ENCODE measurements at regions not wholly inside any gene's neighbourhood (a gene's known extent, or its start where the extent isn't known, plus 50 kb on each side); places are given as distances from the start of the nearest gene placed in this dataset.

DNA sequence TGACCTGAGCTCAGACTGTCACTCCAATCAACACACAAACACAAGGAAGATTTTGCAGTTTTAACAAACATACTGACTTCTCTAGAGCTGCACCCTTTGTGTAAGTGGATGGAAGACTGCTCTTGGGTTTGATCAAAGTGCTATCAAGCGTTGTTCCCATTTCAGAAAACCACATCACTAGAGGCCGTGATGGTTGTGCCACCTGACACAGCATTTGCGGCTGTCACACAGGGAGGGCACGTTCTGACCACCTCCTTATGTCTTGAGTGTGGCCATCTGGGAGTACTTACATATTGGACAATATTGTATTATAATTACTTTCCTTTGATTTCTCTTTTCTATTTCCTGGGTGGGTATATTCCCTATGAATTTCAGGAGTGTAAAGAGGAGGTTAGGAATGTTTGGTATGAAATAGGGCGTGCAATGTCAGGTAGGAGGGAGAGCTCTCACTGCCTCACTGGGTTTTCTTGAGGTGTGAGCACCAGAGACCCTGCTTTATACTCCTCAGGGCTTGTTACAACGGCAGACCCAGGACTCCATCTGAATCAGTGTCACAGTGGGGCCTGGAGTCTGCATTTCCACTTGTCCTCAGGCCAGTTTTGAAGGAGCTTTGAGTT is 74.3 kb downstream of the SYNE3 start:
- no peak for DNase-seq (ENCODE audit: low read depth)

- DNase-seq (ENCODE audit: low read depth), result no peak
Observed at GRCh38 chr14:95440951-95441350, 75.5 kb downstream of the SYNE3 start.

GRCh38 chr14:95440496-95440895 is 76.0 kb downstream of the SYNE3 start:
- DNase-seq (ENCODE audit: low read depth), result no peak

DNA sequence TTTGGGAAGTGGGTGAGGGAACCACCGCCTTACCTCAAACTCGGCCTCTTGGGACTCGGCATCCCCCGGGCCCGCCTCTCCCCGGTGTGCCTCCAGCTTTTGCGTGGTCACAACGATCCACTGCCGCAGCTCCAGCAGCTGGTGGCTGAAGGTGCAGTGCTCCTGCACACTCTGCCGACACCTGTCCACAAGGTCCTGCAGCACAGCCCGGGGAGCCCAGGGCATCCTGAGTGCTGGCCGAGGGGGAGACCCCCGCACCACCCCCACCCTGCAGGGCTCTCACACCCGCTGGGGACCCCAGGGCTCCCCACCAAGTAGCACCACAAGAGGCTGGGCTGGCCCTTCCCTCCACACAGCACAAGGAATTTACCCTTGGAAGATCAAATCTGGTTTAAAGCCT is 76.6 kb downstream of the SYNE3 start:
- no peak for DNase-seq (ENCODE audit: low read depth)

DNA sequence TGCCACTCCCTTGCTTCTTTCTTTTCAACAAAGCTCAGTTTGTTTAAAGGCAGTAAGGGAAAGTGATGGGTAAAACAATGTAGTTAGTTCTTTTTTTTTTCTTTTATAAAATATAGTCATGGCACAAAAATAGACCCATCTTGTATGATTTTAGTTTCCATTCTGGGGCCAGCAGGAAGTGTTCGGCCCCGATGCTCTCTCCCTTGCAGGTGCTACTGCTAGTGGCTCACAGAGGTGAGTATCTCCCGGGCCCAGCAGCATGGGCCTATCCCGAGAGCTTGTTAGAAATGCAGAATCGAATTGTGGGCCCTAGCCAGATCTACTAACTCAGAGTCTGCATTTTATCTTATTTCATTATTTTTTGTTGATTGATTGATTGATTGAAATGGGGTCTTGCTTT is 78.7 kb downstream of the SYNE3 start:
- no peak for DNase-seq (ENCODE audit: low read depth)

DNA sequence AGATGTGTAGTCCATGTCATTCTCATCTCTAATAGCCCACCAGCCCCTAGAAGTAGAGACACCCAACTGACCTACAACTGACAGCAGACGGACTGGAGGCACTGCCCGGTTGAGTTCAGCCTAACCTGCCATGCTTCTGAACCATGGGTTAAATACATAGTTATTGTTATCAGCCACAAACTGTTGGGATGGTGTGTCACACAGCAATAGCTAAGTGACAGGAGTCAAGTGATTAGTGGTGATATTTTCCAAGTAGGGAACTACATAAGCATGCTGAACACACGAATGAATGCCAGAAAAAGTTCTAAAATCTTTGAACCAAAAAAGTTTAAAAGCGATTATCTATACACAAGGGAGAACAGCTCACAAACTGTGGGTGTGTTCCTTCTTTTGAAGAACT is 80.1 kb downstream of the SYNE3 start:
- no peak for DNase-seq (ENCODE audit: low read depth)

DNA sequence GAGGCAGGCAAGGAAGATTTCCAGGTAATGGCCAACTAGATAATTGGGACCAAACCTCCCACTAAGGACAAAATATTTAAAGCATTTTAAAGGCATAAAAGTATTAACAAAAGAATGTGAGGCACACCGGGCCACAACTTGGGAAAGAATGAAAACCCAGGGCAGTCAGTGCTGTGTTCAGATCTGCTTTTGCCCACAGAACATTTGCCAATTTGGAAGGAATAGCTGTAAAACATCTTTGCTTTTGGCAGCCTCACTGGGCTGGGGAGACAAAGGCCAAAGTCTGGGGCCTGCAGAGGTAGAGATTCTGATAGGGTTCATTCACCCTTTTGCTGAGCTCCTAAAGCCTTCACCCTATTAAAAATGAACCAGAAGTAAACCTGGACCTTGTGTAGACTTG is 82.3 kb downstream of the SYNE3 start:
- no peak for DNase-seq (ENCODE audit: low read depth)

GRCh38 chr14:95433094-95433478 is 83.4 kb downstream of the SYNE3 start:
- no peak for DNase-seq (ENCODE audit: low read depth)

DNA sequence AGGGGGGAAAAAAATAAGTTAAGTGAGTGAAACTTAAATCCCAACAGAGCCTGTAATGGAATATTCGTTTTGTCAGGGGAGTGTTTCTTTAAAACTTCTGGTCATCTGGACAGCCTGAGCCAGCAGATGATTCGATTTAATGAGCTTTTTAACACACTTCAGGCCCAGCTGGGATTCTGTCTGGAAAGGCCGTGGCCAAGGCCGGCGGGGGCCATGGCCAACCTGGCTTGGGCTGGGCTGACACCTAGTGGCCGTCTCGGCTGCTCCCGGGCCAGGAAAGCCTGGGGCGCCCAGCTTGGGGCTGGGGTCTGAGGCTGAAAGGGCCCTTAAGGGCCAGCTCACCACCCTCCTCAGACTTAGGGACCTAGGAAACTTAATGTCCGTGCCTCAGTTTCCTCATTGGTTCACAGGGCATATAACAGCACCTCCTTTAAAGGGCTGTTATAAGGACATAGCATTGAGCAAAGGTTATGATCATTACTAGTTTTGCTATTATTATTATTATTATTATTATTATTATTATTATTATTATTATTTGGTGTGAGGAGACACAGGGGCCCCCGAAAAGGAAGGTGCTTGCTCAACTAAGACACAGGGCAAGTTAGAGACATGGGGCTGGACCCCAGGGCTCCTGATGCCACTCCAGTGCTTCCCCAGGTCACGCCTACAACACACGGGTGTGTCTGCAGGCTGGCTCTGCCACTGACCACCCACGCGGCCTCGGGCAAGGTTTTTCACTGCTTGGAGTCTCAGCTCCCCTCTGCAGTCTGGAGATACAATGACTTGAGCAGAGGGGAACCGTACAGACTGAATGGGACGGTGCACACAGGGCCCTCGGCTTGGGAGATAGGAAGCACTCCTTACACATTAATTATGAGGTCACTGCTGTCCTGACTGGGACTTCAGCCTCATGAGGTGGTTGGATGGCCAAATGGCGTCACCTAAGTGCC is 84.0 kb downstream of the SYNE3 start:
- no peak for DNase-seq (ENCODE audit: low read depth)

DNA sequence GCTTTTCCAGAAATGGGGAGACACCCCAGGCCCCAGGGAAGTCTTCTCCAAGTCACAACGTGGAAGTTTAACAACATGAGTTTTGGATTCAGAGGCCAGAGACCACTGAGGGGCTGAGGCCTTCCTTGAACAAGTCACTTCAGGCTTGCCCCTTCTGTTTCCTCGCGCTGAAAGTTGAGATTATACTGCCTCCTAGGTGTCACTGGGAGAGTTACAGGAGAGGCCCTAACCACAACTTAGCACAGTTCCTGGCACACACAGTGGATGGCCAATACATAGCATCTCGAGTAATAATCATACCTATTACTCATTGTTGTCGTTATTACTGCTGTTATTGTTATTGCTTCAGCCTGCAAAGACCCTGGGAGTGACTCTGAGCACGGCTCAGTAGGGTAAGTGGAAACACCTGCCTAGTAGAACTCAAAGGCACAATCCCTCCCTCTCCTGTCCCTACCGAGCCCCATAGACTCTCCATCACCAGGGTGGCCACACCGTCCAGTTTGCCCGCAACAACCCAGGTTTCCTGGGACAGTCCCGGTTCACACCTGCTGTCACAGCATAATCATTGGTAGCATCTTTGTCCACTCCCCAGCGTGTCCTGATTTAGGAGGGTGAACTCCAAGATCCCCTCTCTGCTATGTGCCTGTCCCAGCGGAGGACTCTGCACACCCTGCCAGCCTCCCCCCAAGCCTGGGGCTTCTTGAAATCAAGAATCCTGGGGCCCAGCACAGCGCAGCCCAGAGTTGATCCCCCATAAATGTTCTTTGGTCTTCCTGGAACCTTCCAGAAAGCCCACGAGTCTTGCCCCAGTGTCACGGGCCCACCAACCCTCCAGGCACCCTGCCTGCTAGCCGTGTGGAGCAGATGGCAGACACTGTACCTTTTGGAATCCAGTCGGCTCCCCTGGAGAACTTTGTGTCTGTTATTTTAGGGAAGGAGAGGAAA is 85.0 kb downstream of the SYNE3 start:
- no peak for DNase-seq (ENCODE audit: low read depth)

GRCh38 chr14:95428557-95428956 is 87.9 kb downstream of the SYNE3 start:
- no peak for DNase-seq (ENCODE audit: low read depth)

DNA sequence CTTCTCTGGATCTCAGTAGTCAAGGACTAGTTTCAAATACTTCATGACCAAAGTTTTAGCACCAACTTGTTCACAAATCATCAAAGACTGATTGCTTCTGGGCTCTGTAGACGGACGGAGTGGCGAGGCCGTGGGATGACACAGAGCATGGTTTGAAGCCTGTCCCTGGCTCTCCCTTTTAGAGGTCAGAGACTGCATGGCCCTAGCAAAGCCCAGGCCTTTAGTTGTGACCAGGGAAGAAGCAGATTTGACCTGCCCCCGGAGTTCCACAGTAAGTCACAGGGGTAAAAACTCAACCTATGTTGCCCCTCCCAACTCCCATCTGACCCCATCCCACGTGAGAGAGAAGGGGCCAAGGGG is 90.4 kb downstream of the SYNE3 start:
- DNase-seq (ENCODE audit: low read depth), result no peak

DNA sequence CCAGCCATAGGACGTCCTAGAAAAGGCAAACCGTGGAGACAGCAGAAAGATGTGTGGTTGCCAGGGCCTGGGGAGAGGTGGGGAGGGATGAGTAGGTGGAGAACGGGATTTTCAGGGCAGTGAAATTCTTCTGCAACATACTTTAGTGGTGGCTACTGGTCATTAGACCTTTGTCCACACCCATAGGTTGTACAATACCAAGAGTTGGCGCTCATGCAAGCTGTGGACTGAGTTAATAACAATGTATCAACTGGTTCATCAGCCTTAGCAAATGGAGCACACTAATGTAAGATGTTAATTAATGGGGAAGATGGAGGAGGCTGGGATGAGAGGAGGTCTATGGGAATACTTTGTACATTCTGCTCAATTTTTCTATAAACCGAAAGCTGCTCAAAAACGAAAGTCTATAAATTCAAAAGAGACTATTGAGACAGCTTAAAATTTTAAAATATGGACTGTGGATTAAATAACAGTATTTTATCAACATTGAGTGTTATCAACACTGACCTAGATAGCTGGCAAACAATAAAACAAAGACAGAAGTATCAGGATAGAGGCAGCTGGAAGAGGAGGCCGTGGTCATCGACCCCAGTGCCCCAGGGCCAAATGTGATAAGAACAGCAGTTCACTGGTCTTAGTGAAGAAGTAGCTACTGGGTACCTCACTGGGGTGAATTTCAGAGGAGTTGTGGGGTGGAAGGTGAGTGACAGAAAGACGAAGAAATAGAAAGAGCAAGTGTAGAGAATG is 90.9 kb downstream of the SYNE3 start:
- DNase-seq (ENCODE audit: low read depth), result no peak

GRCh38 chr14:95424529-95424928 is 91.9 kb downstream of the SYNE3 start:
- no peak for DNase-seq (ENCODE audit: low read depth)

GRCh38 chr14:95421741-95422140 is 94.7 kb downstream of the SYNE3 start:
- DNase-seq (ENCODE audit: low read depth), result no peak

- DNase-seq (ENCODE audit: low read depth), result no peak
Observed at GRCh38 chr14:95420060-95420459, 96.4 kb downstream of the SYNE3 start.

DNA sequence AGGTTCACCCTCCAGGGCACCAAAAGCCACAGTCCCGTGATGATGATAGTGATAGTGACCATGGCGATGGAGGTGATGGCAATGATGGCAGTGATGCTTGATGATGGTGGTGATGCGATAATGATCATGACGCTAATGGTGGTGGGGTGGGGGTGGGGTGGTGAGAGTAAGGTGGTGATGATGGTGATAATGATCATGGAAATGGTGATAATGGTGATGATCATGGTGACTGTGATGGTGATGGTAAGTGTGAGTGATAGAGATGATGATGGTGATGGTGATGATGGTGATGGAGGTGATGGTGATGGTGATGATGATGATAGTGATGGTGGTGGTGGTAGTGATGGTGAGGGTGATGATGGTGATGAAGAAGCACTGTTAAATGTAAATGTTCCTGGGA is 96.9 kb downstream of the SYNE3 start:
- no peak for DNase-seq (ENCODE audit: low read depth)

- no peak for DNase-seq (ENCODE audit: low read depth)
Observed at GRCh38 chr14:95418858-95419257, 97.6 kb downstream of the SYNE3 start.

GRCh38 chr14:95417492-95417891 is 97.8 kb upstream of the CLMN start:
- no peak for DNase-seq (ENCODE audit: low read depth)

GRCh38 chr14:95415993-95416392 is 96.3 kb upstream of the CLMN start:
- DNase-seq (ENCODE audit: low read depth), result no peak

GRCh38 chr14:95413289-95414215 is 93.8 kb upstream of the CLMN start:
- no peak for DNase-seq (ENCODE audit: low read depth)

Data from stimulated activated CD8-positive, alpha-beta memory T cell treated with anti-CD3 and anti-CD28 coated beads, Interleukin-12 subunit alpha, Interleukin-12 subunit beta, amount 100 ng/mL, for 4 hours (primary cell).